Astrocyte (in vitro differentiated cells and primary cell): ENCODE measurements at regions not wholly inside any gene's neighbourhood (a gene's known extent, or its start where the extent isn't known, plus 50 kb on each side); places are given as distances from the start of the nearest gene placed in this dataset.

Source experiments
- DNase-seq: peaks from one replicate; pipeline ENCODE4 v3.0.0-alpha.2; 2010; ENCODE audit warnings: low read depth
- FAIRE-seq: peaks from 2 replicates; lab custom pipeline; 2011; peaks lifted over from hg19 to GRCh38; lab: Jason Lieb, UNC
- H2AFZ ChIP-seq: 2 replicates; pipeline ENCODE4 v1.6.0; 2012; ENCODE audit warnings: low read depth, low read length, inconsistent platforms
- H3K27ac ChIP-seq: 2 replicates; pipeline ENCODE4 v1.5.1; 2011; ENCODE audit warnings: low read depth, low read length, inconsistent platforms
- H3K27me3 ChIP-seq: 2 replicates; pipeline ENCODE4 v1.6.0; 2011; ENCODE audit warnings: low read length, inconsistent platforms; ENCODE audit not compliant: insufficient read depth
- H3K36me3 ChIP-seq: 2 replicates; pipeline ENCODE4 v1.5.1; 2011; ENCODE audit warnings: low read length, inconsistent platforms; ENCODE audit not compliant: insufficient read depth
- H3K4me1 ChIP-seq: 2 replicates; pipeline ENCODE4 v1.5.1; 2011; ENCODE audit warnings: low read length, inconsistent platforms; ENCODE audit not compliant: insufficient read depth
- H3K4me2 ChIP-seq: 2 replicates; pipeline ENCODE4 v1.6.0; 2012; ENCODE audit warnings: low read length, inconsistent platforms
- H3K4me3 ChIP-seq: 2 replicates; pipeline ENCODE4 v1.5.1; 2011; ENCODE audit warnings: low read depth, mild to moderate bottlenecking, low read length, inconsistent platforms; ENCODE audit not compliant: insufficient read depth
- H3K79me2 ChIP-seq: 2 replicates; pipeline ENCODE4 v1.6.0; 2012; ENCODE audit warnings: mild to moderate bottlenecking, low read length, inconsistent platforms; ENCODE audit not compliant: insufficient read depth
- H3K9ac ChIP-seq: 2 replicates; pipeline ENCODE4 v1.6.0; 2012; ENCODE audit warnings: mild to moderate bottlenecking, low read length, inconsistent platforms
- H3K9me3 ChIP-seq: 2 replicates; pipeline ENCODE4 v1.5.1; 2012; ENCODE audit warnings: low read depth, mild to moderate bottlenecking, low read length, inconsistent platforms; ENCODE audit not compliant: insufficient read depth
- H4K20me1 ChIP-seq: 2 replicates; pipeline ENCODE4 v1.6.0; 2012; ENCODE audit warnings: low read length, inconsistent platforms; ENCODE audit not compliant: insufficient read depth
- H3K27ac Mint-ChIP-seq: one replicate; pipeline ENCODE4 v1.8.0; 2021; ENCODE audit warnings: mild to moderate bottlenecking, mixed read lengths; ENCODE audit not compliant: unreplicated experiment
- H3K27me3 Mint-ChIP-seq: one replicate; pipeline ENCODE4 v1.8.0; 2021; ENCODE audit warnings: low read depth, mixed read lengths; ENCODE audit not compliant: unreplicated experiment
- H3K36me3 Mint-ChIP-seq: one replicate; pipeline ENCODE4 v1.8.0; 2021; ENCODE audit warnings: low read depth, mixed read lengths; ENCODE audit not compliant: unreplicated experiment
- H3K4me1 Mint-ChIP-seq: one replicate; pipeline ENCODE4 v1.8.0; 2021; ENCODE audit warnings: low read depth, mixed read lengths; ENCODE audit not compliant: unreplicated experiment
- H3K4me3 Mint-ChIP-seq: one replicate; pipeline ENCODE4 v1.8.0; 2021; ENCODE audit warnings: mild to moderate bottlenecking, moderate library complexity, mixed read lengths; ENCODE audit not compliant: unreplicated experiment
- H3K9me3 Mint-ChIP-seq: one replicate; pipeline ENCODE4 v1.8.0; 2021; ENCODE audit warnings: mild to moderate bottlenecking, mixed read lengths; ENCODE audit not compliant: unreplicated experiment
- CTCF ChIP-seq: IDR thresholded peaks from 2 replicates; pipeline ENCODE4 v1.5.1; 2011; ENCODE audit warnings: low read depth, mild to moderate bottlenecking, inconsistent platforms, low read length, moderate library complexity; ENCODE audit not compliant: insufficient read depth
- EZH2 ChIP-seq: IDR thresholded peaks from 2 replicates; pipeline ENCODE4 v1.6.1; 2012; ENCODE audit warnings: mild to moderate bottlenecking, low read length, inconsistent platforms; ENCODE audit not compliant: insufficient read depth

GRCh38 chr4:34220601-34221000, 2023.7 kb downstream of the ARAP2 start:
- DNase-seq (no peak), FAIRE-seq (no peak)
- H3K36me3 ChIP-seq: no peaks in the 10 kb centered on the region
- no peak overlapping the region for H2AFZ ChIP-seq
- H3K27ac ChIP-seq: no peak overlapping the region
- TF ChIP-seq EZH2 (no peak), CTCF (no peak)
- Mint-ChIP-seq H3K36me3 (no peaks in the 10 kb centered on the region), H3K4me3 (no peak overlapping the region), H3K27ac (no peak overlapping the region), H3K9me3 (no peaks in the 10 kb centered on the region), H3K4me1 (no peaks in the 10 kb centered on the region), H3K27me3 (no peaks in the 10 kb centered on the region)
- H3K27me3 ChIP-seq: no peaks in the 10 kb centered on the region
- no peaks in the 10 kb centered on the region for H3K79me2 ChIP-seq
- H3K9ac ChIP-seq: no peak overlapping the region
- no peak overlapping the region for H3K4me3 ChIP-seq
- H3K9me3 ChIP-seq: no peaks in the 10 kb centered on the region
- H4K20me1 ChIP-seq: no peaks in the 10 kb centered on the region
- no peak overlapping the region for H3K4me2 ChIP-seq
- H3K4me1 ChIP-seq: no peaks in the 10 kb centered on the region

GRCh38 chr4:34221986-34222385, 2022.3 kb downstream of the ARAP2 start:
- Mint-ChIP-seq H3K27me3 (no peaks in the 10 kb centered on the region), H3K9me3 (no peaks in the 10 kb centered on the region), H3K4me1 (no peaks in the 10 kb centered on the region), H3K36me3 (no peaks in the 10 kb centered on the region), H3K4me3 (no peak overlapping the region), H3K27ac (no peak overlapping the region)
- Histone ChIP-seq H3K4me1 (no peaks in the 10 kb centered on the region), H3K9ac (no peak overlapping the region), H3K27ac (no peak overlapping the region), H2AFZ (no peak overlapping the region), H3K27me3 (no peaks in the 10 kb centered on the region), H3K4me2 (no peak overlapping the region), H3K79me2 (no peaks in the 10 kb centered on the region), H4K20me1 (no peaks in the 10 kb centered on the region), H3K4me3 (no peak overlapping the region), H3K9me3 (no peaks in the 10 kb centered on the region), H3K36me3 (no peaks in the 10 kb centered on the region)
- no peak for FAIRE-seq
- TF ChIP-seq EZH2 (no peak), CTCF (no peak)
- no peak for DNase-seq

GRCh38 chr4:34236118-34236517, 2008.2 kb downstream of the ARAP2 start:
- H3K27ac ChIP-seq: no peak overlapping the region
- H3K27me3 Mint-ChIP-seq: no peaks in the 10 kb centered on the region
- no peak for FAIRE-seq
- no peak for TF ChIP-seq EZH2
- TF ChIP-seq CTCF: no peak
- H3K4me2 ChIP-seq: no peak overlapping the region
- no peak overlapping the region for H2AFZ ChIP-seq
- H3K4me1 Mint-ChIP-seq: no peaks in the 10 kb centered on the region
- H3K9me3 Mint-ChIP-seq: peaks cover 3% of the 10 kb centered on the region
- no peaks in the 10 kb centered on the region for H3K27me3 ChIP-seq
- H3K79me2 ChIP-seq: no peaks in the 10 kb centered on the region
- no peaks in the 10 kb centered on the region for H3K36me3 ChIP-seq
- H3K4me1 ChIP-seq: no peaks in the 10 kb centered on the region
- no peak overlapping the region for H3K9ac ChIP-seq
- H3K27ac Mint-ChIP-seq: no peak overlapping the region
- no peaks in the 10 kb centered on the region for H3K36me3 Mint-ChIP-seq
- no peak overlapping the region for H3K4me3 ChIP-seq
- peaks cover 3% of the 10 kb centered on the region for H3K9me3 ChIP-seq
- no peak overlapping the region for H3K4me3 Mint-ChIP-seq
- no peak for DNase-seq
- no peaks in the 10 kb centered on the region for H4K20me1 ChIP-seq
